EH (cell line): ENCODE measurements at regions not wholly inside any gene's neighbourhood (a gene's known extent, or its start where the extent isn't known, plus 50 kb on each side); places are given as distances from the start of the nearest gene placed in this dataset.
A peak's percentile ranks its signal among the peaks of the same experiment; 100 is the strongest.

Experiments used
- DNase-seq: peaks from one replicate; pipeline ENCODE4 v3.0.0-alpha.2; 2015; ENCODE audit warnings: low read depth

GRCh38 chr3:73954506-73954905, 329.8 kb upstream of the PDZRN3 start:
- no peak for DNase-seq

- DNase-seq = no peak
Observed at GRCh38 chr3:73952781-73953180, 328.0 kb upstream of the PDZRN3 start.

- no peak for DNase-seq
Observed at GRCh38 chr3:73950865-73951558, 326.3 kb upstream of the PDZRN3 start.

- no peak for DNase-seq
Observed at GRCh38 chr3:73945541-73945940, 320.8 kb upstream of the PDZRN3 start.

GRCh38 chr3:73939985-73940384, 315.2 kb upstream of the PDZRN3 start:
- no peak for DNase-seq

GRCh38 chr3:73933585-73933984, 308.8 kb upstream of the PDZRN3 start:
- DNase-seq = no peak

- no peak for DNase-seq
Observed at GRCh38 chr3:73927203-73927570, 302.4 kb upstream of the PDZRN3 start.

GRCh38 chr3:73926360-73927202, 301.8 kb upstream of the PDZRN3 start:
- DNase-seq = no peak

GRCh38 chr3:73925011-73925410, 300.3 kb upstream of the PDZRN3 start:
- no peak for DNase-seq

- no peak for DNase-seq
Observed at GRCh38 chr3:73924048-73924447, 299.3 kb upstream of the PDZRN3 start.

- no peak for DNase-seq
Observed at GRCh38 chr3:73917643-73918042, 292.9 kb upstream of the PDZRN3 start.

GRCh38 chr3:73915886-73916285, 291.1 kb upstream of the PDZRN3 start:
- DNase-seq = no peak

- DNase-seq = no peak
Observed at GRCh38 chr3:73908218-73908617, 283.5 kb upstream of the PDZRN3 start.

- DNase-seq = no peak
Observed at GRCh38 chr3:73901686-73902085, 276.9 kb upstream of the PDZRN3 start.

- DNase-seq = no peak
Observed at GRCh38 chr3:73894474-73895213, 269.9 kb upstream of the PDZRN3 start.

- no peak for DNase-seq
Observed at GRCh38 chr3:73893089-73893488, 268.3 kb upstream of the PDZRN3 start.

GRCh38 chr3:73885862-73886261, 261.1 kb upstream of the PDZRN3 start:
- DNase-seq = no peak

GRCh38 chr3:73884361-73884760, 259.6 kb upstream of the PDZRN3 start:
- DNase-seq = no peak

- no peak for DNase-seq
Observed at GRCh38 chr3:73883497-73883896, 258.8 kb upstream of the PDZRN3 start.

- DNase-seq = no peak
Observed at GRCh38 chr3:73874606-73875369, 250.0 kb upstream of the PDZRN3 start.

GRCh38 chr3:73874161-73874560, 249.4 kb upstream of the PDZRN3 start:
- DNase-seq = no peak

GRCh38 chr3:73868688-73869315, 244.1 kb upstream of the PDZRN3 start:
- peak; percentile 52 for DNase-seq
